Keratinocyte (primary cell): ENCODE measurements at regions not wholly inside any gene's neighbourhood (a gene's known extent, or its start where the extent isn't known, plus 50 kb on each side); places are given as distances from the start of the nearest gene placed in this dataset.

Experiments used
- DNase-seq: peaks from one replicate; pipeline ENCODE4 v3.0.0-alpha.2; 2011; ENCODE audit warnings: low read depth, missing footprints, low spot score
- FAIRE-seq: peaks from 2 replicates; lab custom pipeline; 2011; peaks lifted over from hg19 to GRCh38; lab: Jason Lieb, UNC
- H2AFZ ChIP-seq: 2 replicates; pipeline ENCODE4 v1.6.0; 2012; ENCODE audit warnings: low read length, control low read depth, inconsistent platforms; ENCODE audit not compliant: control insufficient read depth
- H3K27ac ChIP-seq: 2 replicates; pipeline ENCODE4 v1.5.1; 2011; ENCODE audit warnings: low read length; ENCODE audit not compliant: control insufficient read depth, insufficient read depth
- H3K27me3 ChIP-seq: 3 replicates; pipeline ENCODE4 v1.6.0; 2011; ENCODE audit warnings: low read length; ENCODE audit not compliant: control insufficient read depth, insufficient read depth; ENCODE audit errors: extremely low read depth
- H3K36me3 ChIP-seq, 2 experiments: 2 replicates in 1 of 2; 3 replicates in 1 of 2; pipeline ENCODE4 v1.5.1; 2011; ENCODE audit warnings: low read length in 2 of 2, mild to moderate bottlenecking in 1 of 2; ENCODE audit not compliant: control insufficient read depth in 2 of 2, insufficient read depth in 2 of 2; ENCODE audit errors: extremely low read depth in 1 of 2
- H3K4me1 ChIP-seq: 3 replicates; pipeline ENCODE4 v1.5.1; 2011; ENCODE audit warnings: low read length; ENCODE audit not compliant: control insufficient read depth, insufficient read depth; ENCODE audit errors: extremely low read depth
- H3K4me2 ChIP-seq: 3 replicates; pipeline ENCODE4 v1.6.0; 2011; ENCODE audit warnings: low read depth, low read length; ENCODE audit not compliant: control insufficient read depth, insufficient read depth; ENCODE audit errors: extremely low read depth
- H3K4me3 ChIP-seq, 3 experiments: fragments of 200-600 bp in 1 of 3; sonication (generic) in 1 of 3; 2 replicates in 2 of 3; 3 replicates in 1 of 3; pipeline ENCODE4 v1.5.1; 2011 to 2016; ENCODE audit warnings: low read length in 3 of 3, mild to moderate bottlenecking in 3 of 3, control low read depth in 2 of 3, inconsistent platforms in 1 of 3, low read depth in 1 of 3, mixed read lengths in 1 of 3, mixed run types in 1 of 3, moderate library complexity in 1 of 3; ENCODE audit not compliant: control insufficient read depth in 2 of 3, insufficient read depth in 2 of 3; ENCODE audit errors: extremely low read depth in 1 of 3
- H3K79me2 ChIP-seq: 2 replicates; pipeline ENCODE4 v1.6.0; 2012; ENCODE audit warnings: low read length; ENCODE audit not compliant: control insufficient read depth, insufficient read depth
- H3K9ac ChIP-seq: 3 replicates; pipeline ENCODE4 v1.6.0; 2011; ENCODE audit warnings: low read length; ENCODE audit not compliant: control insufficient read depth, insufficient read depth; ENCODE audit errors: extremely low read depth
- H3K9me1 ChIP-seq: 3 replicates; pipeline ENCODE4 v1.6.0; 2011; ENCODE audit warnings: low read length; ENCODE audit not compliant: control insufficient read depth, insufficient read depth; ENCODE audit errors: extremely low read depth
- H3K9me3 ChIP-seq: 2 replicates; pipeline ENCODE4 v1.5.1; 2012; ENCODE audit warnings: low read depth, low read length; ENCODE audit not compliant: control insufficient read depth
- H4K20me1 ChIP-seq: 3 replicates; pipeline ENCODE4 v1.6.0; 2011; ENCODE audit warnings: low read length; ENCODE audit not compliant: control insufficient read depth, insufficient read depth; ENCODE audit errors: extremely low read depth
- EZH2 ChIP-seq: IDR thresholded peaks from one replicate; pipeline ENCODE4 v1.6.1; 2012; ENCODE audit warnings: inconsistent platforms, mild to moderate bottlenecking, low read length, moderate library complexity
- dilution Hi-C: fragments of 300-500 bp; cut with MboI; formaldehyde crosslinking; loops from one replicate; pipeline ENCODE4 v1.7.0; 2020; ENCODE audit warnings: low sequenced_read_pairs; ENCODE audit not compliant: extremely low pct_ligation_motif_present
- TF ChIP-seq, protein P1 (sequence below), 3 experiments: IDR thresholded peaks in 1 of 3; conservative IDR thresholded peaks in 1 of 3; optimal IDR thresholded peaks in 1 of 3; 2 replicates in 2 of 3; 3 replicates in 1 of 3; pipeline versions ENCODE3 to v1.5.1; 2011; ENCODE audit warnings: low read length in 3 of 3, mild to moderate bottlenecking in 3 of 3, moderate library complexity in 2 of 3, control low read depth in 1 of 3, inconsistent platforms in 1 of 3; ENCODE audit not compliant: insufficient read depth in 2 of 3; ENCODE audit errors: extremely low read depth in 1 of 3

- DNase-seq: no peak
- no peak overlapping the region for H3K4me2 ChIP-seq
- no peak overlapping the region for H2AFZ ChIP-seq
- no peaks in the 10 kb centered on the region for H3K9me1 ChIP-seq
- no peaks in the 10 kb centered on the region for H3K79me2 ChIP-seq
- no peak for FAIRE-seq
- H4K20me1 ChIP-seq: no peaks in the 10 kb centered on the region
- H3K36me3 ChIP-seq: no peaks in the 10 kb centered on the region
- H3K27ac ChIP-seq: no peak overlapping the region
- H3K27me3 ChIP-seq: peaks cover 29% of the 10 kb centered on the region
- dilution Hi-C loops: no loop called here
- no peak overlapping the region for H3K9ac ChIP-seq
- no peaks in the 10 kb centered on the region for H3K9me3 ChIP-seq
- TF ChIP-seq EZH2: no peak
- TF ChIP-seq, protein P1, sequence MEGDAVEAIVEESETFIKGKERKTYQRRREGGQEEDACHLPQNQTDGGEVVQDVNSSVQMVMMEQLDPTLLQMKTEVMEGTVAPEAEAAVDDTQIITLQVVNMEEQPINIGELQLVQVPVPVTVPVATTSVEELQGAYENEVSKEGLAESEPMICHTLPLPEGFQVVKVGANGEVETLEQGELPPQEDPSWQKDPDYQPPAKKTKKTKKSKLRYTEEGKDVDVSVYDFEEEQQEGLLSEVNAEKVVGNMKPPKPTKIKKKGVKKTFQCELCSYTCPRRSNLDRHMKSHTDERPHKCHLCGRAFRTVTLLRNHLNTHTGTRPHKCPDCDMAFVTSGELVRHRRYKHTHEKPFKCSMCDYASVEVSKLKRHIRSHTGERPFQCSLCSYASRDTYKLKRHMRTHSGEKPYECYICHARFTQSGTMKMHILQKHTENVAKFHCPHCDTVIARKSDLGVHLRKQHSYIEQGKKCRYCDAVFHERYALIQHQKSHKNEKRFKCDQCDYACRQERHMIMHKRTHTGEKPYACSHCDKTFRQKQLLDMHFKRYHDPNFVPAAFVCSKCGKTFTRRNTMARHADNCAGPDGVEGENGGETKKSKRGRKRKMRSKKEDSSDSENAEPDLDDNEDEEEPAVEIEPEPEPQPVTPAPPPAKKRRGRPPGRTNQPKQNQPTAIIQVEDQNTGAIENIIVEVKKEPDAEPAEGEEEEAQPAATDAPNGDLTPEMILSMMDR (optimal IDR thresholded peaks at IDR 0.05 in 1 of 3, IDR thresholded peaks at IDR 0.05 in 1 of 3, conservative IDR thresholded peaks at IDR 0.05 in 1 of 3; ENCODE audit: extremely low read depth in 1 of 3, insufficient read depth in 2 of 3, low read length in 3 of 3): no peak
- no peak overlapping the region for H3K4me3 ChIP-seq
- no peaks in the 10 kb centered on the region for H3K4me1 ChIP-seq
These were observed 98.6 kb downstream of the TNFAIP2 start for GRCh38 chr14:103221781-103222358.

- no peaks in the 10 kb centered on the region for H4K20me1 ChIP-seq
- H3K79me2 ChIP-seq: no peaks in the 10 kb centered on the region
- no peak for FAIRE-seq
- no peaks in the 10 kb centered on the region for H3K4me1 ChIP-seq
- no peak for DNase-seq
- H2AFZ ChIP-seq: no peak overlapping the region
- H3K4me2 ChIP-seq: no peak overlapping the region
- no peak overlapping the region for H3K4me3 ChIP-seq
- no peaks in the 10 kb centered on the region for H3K9me1 ChIP-seq
- H3K9me3 ChIP-seq: no peaks in the 10 kb centered on the region
- H3K9ac ChIP-seq: no peak overlapping the region
- H3K36me3 ChIP-seq: no peaks in the 10 kb centered on the region
- TF ChIP-seq, protein P1 (optimal IDR thresholded peaks at IDR 0.05 in 1 of 3, IDR thresholded peaks at IDR 0.05 in 1 of 3, conservative IDR thresholded peaks at IDR 0.05 in 1 of 3; ENCODE audit: extremely low read depth in 1 of 3, insufficient read depth in 2 of 3, low read length in 3 of 3): no peak
- TF ChIP-seq EZH2: no peak
- dilution Hi-C loops: no loop called here
- no peak overlapping the region for H3K27ac ChIP-seq
- H3K27me3 ChIP-seq: peaks cover 29% of the 10 kb centered on the region
These were observed 100.6 kb downstream of the TNFAIP2 start for GRCh38 chr14:103223818-103224352.
